GM12878 (cell line): ENCODE measurements at regions not wholly inside any gene's neighbourhood (a gene's known extent, or its start where the extent isn't known, plus 50 kb on each side); places are given as distances from the start of the nearest gene placed in this dataset.

Source experiments
- CEBPB ChIP-seq, 2 experiments: fragments of 150-350 bp in 1 of 2; IDR thresholded peaks; 2 replicates each; pipeline ENCODE4 v1.6.1; 2012 to 2014; ENCODE audit warnings: low read depth in 2 of 2, low read length in 2 of 2, borderline replicate concordance in 1 of 2, inconsistent platforms in 1 of 2
- ESRRA ChIP-seq: IDR thresholded peaks from 2 replicates; pipeline ENCODE4 v1.6.1; 2012; ENCODE audit warnings: mild to moderate bottlenecking, low read length, improper control_type of control experiment
- RCOR1 ChIP-seq: conservative IDR thresholded peaks from 2 replicates; pipeline ENCODE4 v1.6.1; 2012; ENCODE audit warnings: low read depth, low read length, improper control_type of control experiment

- TF ChIP-seq RCOR1 (no peak), ESRRA (no peak), CEBPB (IDR thresholded peaks at IDR 0.05; ENCODE audit: borderline replicate concordance in 1 of 2, low read depth in 2 of 2, low read length in 2 of 2) (no peak)
Measured at GRCh38 chr4:156569535-156569934, 402.1 kb downstream of the PDGFC start.
